Left lobe of liver (tissue), 2 donors: ENCODE measurements at regions not wholly inside any gene's neighbourhood (a gene's known extent, or its start where the extent isn't known, plus 50 kb on each side); places are given as distances from the start of the nearest gene placed in this dataset.

ENCODE experiments used
- ATAC-seq: fragments of 200-7000 bp; cut with Tn5 transposase; one replicate; pipeline ENCODE4 v1.9.1; 2020; ENCODE audit warnings: mild to moderate bottlenecking, moderate library complexity
- DNase-seq: peaks from one replicate; pipeline ENCODE4 v3.0.0-alpha.2; 2020; ENCODE audit warnings: low spot score
- donor health status: DM: no; HTN: no; CAD: no; lungs with moderate emphysema.
- donor health status: DM: no; HTN: yes; CAD: no.

- peak; percentile 70 for ATAC-seq
- DNase-seq, result no peak
Observed at GRCh38 chr12:118840399-118840798, 140.9 kb upstream of the SRRM4 start.

DNA sequence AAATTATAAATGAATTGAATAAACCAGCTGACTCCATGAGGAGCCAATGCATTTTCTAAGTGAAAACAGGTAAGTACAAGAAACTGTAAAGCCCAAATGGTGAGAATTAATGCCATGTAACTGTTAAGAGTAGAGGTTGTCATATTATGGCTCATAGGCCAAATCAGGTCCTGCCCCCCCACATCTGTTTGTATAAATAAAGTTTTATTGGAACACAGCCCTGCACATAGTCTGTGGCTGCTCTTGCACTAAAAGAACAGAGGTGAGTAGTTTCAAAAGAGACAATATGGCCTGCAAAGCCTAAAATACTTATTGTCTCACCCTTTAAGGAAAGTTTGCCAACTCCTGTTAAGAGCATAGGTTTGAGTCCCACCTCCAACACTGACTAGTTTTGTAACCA is 140.5 kb upstream of the SRRM4 start:
- DNase-seq, result no peak
- no peak for ATAC-seq

DNA sequence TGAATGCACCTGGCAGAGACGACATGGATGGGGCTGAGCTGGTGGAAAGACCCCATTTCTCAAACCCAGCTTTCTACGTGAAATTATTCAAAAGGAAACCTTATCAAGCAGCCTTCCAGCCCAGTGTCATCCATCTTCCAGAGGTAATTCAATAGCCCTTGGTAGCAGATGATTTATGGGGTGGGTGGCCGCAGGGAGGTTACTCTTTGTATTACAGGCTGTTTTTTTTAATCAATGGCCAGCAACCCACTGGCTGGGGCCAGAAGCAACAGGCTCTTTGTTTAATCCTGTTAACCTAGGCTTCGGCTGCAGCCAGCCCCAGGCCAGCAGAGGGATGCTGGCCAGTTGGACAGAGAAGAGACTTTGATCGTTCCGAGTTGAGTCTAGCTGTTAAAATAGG is 139.8 kb upstream of the SRRM4 start:
- DNase-seq, result no peak
- ATAC-seq, result no peak

DNA sequence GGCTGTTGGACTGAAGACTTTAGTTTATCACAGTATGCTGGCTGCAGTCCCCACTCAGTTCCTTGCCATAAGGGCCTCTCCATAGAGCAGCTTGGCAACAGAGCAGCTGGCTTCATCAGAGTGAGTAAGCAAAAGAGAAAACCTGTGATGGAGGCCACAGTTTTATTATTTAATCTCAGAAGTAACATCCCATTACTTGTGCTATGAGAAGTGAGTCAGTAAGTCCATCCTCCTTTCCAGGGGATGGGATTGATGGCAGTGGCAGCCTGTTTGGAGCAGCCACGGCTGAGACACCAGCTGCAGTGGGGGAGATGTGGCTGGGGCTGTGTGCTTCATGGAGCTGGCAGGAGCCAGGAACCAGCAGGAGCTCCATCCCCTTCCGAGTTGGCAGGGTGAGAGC is 138.5 kb upstream of the SRRM4 start:
- no peak for ATAC-seq
- DNase-seq, result no peak

- no peak for DNase-seq
- ATAC-seq, result no peak
Observed at GRCh38 chr12:118846416-118846815, 134.9 kb upstream of the SRRM4 start.

DNA sequence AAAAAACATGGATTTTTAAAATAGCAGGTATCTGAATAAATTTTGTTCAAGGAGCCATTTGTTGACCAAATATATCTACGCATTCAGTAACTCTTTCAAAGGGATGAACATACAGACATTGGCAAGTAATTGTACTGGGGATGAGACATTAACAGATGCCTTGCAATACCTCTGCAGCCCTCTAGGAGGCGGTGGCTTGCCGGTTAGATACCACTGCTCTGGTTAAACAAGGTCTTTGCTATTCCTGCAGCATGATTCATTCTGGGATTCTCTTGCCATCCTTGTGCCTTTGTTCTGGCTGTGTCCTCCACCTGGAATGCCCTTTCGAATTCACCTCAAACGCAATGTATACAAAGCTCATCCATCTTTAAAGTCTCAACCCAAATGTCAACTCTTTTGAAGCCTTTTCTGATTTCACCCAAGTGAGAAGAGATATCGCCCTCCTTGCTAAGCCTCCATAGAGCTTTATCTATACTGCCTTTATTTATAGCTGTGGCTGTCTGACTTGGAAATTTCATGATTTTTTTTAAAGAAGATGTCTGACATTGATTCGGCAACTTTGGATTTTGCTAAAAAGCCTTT is 131.0 kb upstream of the SRRM4 start:
- ATAC-seq (peak; percentile 50), DNase-seq (no peak)

DNA sequence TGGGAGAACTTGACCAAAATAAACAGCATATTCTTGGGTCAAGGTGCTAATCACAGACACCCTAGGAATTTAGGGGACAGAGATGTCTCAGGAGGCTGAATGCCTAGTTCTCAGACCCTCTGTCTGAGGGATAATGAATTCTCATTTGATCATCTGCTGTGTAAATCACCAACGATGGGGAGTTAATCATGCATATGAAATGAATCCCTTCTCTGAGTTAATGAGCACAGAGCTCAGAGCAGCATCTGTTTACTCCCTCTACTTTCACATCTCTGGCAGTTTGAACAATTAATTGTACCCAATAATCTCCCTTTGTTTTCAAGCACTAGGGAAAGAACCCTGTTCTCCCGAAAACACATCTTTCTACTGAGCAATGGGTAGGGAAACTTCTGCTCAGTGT is 129.4 kb upstream of the SRRM4 start:
- DNase-seq, result no peak
- ATAC-seq, result no peak

- ATAC-seq (peak; percentile 53), DNase-seq (no peak)
Observed at GRCh38 chr12:118853634-118854033, 127.7 kb upstream of the SRRM4 start.

DNA sequence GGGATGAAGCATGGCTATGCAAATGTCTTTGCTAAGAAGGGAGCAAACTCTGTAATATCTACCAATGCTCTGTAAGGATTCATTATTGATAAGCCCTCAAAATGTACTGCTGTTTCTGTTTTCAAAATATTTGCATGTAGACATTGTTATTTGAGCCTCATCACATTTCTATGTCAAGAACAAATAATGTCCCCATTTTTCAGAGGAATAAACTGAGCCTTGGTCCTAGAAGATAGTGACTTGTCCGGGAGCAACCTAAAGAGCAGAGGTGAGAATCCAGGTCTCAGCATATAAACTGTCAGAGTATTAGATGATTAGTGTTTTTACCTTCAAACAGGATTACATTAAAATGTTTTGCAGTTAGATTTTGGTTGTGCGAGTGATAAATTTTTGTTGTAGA is 125.5 kb upstream of the SRRM4 start:
- ATAC-seq (no peak), DNase-seq (no peak)

DNA sequence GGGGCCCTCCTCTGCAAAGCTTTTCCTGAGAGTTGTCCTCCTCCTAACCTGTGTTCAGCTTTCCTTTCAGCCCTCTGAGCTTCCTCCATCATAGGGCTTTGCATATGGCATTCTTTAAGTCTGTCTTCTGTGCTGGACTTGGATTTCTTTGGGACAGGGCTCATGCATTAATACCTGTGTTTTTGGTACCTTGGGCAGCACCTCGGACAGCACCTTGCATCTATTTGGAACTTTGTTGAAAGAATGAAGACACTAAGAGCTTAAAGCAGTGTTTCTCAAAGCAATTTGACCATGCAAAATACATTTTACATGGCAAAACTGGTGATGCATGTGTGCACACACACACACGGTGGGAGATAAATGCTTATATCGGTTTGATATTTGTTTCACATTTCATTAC is 115.0 kb upstream of the SRRM4 start:
- DNase-seq (no peak), ATAC-seq (no peak)

DNA sequence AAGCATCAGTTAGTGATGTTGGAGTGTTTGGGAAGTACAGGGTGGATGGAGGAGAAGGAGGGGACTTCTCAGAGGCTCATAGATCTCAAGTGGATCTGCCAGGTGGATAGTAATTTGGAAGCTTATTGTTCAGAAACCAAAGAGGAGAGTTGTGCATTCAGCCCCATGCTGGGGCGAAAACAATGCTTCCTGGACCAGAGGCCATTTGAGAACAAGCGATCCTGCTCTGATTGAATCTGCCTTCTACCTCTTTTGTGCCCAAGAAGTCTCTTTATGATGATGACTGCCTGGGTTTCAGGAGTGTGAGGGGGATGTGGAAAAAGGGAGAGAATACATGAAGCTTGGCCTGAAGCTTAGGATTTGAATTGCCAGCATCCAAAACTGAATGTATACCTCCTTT is 110.8 kb upstream of the SRRM4 start:
- DNase-seq, result no peak

DNA sequence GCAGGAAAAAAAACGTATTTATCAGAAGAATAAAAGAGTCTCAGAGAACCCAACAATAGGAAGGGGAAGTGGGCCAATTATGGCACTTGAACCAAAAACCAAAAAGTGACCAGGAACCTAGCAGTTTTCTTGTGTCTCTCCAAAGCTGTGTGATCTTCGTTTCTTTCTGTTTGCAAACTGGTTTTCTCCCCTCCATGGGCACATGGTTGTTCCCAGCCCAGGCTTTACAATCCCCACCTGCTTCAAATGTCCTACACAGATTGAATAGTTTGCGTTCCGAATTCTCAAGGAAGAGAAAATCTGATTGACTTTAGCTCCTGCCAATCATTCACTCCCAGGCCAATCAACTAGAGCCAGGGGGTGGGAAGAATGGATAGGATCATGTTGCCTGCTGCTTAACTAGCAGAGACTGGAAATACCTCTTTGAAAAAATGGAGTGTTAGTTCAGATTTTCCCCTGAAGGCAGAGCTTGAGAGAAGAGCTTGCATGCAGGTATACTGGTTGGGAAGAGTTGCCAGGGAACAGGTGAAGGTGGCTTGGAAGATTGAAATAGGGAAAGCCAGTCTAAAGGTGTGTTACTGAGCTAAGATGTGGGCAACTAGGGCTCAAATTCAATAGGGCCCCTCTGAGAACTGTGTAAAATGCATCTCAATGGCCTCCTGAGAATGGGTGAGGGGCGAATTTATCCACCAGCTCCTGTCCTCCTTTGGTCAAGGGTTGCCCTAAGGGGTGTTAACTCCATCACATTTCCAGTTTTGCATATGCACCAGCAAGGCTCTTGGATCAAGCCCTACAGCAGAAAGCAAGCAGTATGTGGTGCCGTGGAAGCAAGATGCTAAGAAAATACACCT is 106.4 kb upstream of the SRRM4 start:
- DNase-seq (no peak), ATAC-seq (no peak)

More for the DNA sequence above, 110.8 kb upstream of the SRRM4 start:
- ATAC-seq, result no peak

- DNase-seq, result no peak
- no peak for ATAC-seq
Observed at GRCh38 chr12:118880720-118881493, 100.4 kb upstream of the SRRM4 start.

GRCh38 chr12:118884226-118884625 is 97.1 kb upstream of the SRRM4 start:
- DNase-seq (no peak), ATAC-seq (no peak)

GRCh38 chr12:118900993-118901392 is 80.3 kb upstream of the SRRM4 start:
- DNase-seq (no peak), ATAC-seq (no peak)

DNA sequence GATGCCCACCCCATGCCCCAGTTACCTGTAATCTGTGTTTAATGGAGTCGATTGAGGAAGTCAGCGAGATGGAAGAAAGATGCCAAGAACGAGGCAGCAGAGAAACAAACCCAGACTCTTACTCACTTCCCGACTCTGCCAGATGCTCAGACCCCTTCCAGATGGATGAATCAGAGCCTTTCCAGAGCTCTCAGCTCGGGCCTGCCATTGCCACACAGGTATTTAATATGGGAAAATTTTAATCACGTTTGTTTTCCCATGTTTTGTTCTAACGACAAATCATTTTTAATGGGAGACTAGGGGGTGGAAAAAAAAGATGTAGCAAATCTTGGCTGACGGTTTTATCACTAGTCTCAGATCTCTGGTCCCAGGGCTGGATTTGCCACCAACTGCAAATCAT is 72.5 kb upstream of the SRRM4 start:
- DNase-seq, result no peak
- no peak for ATAC-seq

GRCh38 chr12:118912697-118913270 is 68.6 kb upstream of the SRRM4 start:
- ATAC-seq, result no peak
- no peak for DNase-seq

GRCh38 chr12:118921761-118922160 is 59.6 kb upstream of the SRRM4 start:
- DNase-seq (no peak), ATAC-seq (no peak)

- ATAC-seq (no peak), DNase-seq (no peak)
Observed at GRCh38 chr12:118922405-118922804, 58.9 kb upstream of the SRRM4 start.

DNA sequence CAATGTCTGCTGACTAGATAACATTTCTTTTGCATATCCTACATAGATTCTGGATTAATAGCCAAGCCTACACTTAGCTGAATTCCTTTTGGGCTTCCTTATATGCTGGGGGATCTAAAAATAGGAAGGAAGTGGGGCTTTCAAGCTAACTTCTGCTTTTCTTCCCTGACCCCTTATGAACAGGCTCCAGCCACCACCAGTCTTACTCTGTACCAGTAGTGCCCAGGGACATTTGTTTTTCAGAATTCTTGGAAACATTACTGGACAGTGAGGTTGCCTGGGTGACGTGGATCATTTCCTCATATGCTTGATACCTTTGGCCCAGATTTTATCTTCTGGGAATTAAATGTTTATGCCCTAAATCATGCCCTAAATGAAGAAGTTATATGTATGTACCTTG is 55.9 kb upstream of the SRRM4 start:
- ATAC-seq, result peak; percentile 21

DNA sequence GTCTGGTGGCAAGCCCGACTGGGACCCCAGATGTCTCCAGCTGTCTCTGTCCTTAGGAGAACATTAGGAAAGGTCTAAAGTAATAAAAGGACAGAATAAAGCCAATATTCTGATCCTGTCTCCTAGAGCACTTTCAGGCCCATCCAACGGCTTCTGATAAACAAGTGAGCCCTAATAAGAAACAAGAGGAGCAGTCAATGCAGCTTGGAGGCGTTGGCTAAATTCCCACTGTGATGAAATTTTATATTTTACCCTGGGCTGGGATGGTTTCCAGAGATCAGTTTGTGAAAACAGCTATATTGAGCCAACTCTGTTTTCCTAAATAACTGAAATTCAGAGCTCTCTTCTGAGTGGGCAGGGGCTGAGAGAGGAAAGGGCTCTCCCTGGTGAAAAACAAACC is 55.5 kb upstream of the SRRM4 start:
- DNase-seq (no peak), ATAC-seq (no peak)

More for the DNA sequence above, 55.9 kb upstream of the SRRM4 start:
- DNase-seq, result no peak
